ENCODE measurements at regions not wholly inside any gene's neighbourhood (a gene's known extent, or its start where the extent isn't known, plus 50 kb on each side); places are given as distances from the start of the nearest gene placed in this dataset.

DNA sequence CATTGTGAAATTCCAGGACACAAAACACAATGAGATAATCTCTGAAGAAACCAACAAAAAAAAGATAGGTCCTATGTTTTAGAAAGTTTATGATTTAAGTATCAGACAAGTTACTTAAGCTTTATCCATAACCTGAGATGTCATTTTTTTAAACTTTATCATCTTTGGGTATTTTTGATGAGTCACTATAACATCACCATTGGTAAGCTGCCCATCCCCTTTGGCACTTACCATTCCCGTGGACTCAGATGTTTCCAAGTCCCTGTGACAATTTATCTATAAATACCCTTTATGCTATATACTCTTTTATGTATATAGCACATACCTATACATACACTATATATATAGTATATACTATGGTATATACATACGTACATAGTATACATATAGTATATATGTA lies 198.9 kb upstream of the GEMIN8 start:
- no peak for DNase-seq (ENCODE audit: low spot score)
- no peaks in the 10 kb centered on the region for H3K36me3 ChIP-seq
- peaks cover 0 to 13% of the 10 kb centered on the region in 2 donors for H3K9me3 ChIP-seq
- no peak overlapping the region for H3K27ac ChIP-seq
- no peak overlapping the region for H3K4me3 ChIP-seq
- no peaks in the 10 kb centered on the region for H3K4me1 ChIP-seq
- no peaks in the 10 kb centered on the region for H3K27me3 ChIP-seq
- TF ChIP-seq, protein P1, sequence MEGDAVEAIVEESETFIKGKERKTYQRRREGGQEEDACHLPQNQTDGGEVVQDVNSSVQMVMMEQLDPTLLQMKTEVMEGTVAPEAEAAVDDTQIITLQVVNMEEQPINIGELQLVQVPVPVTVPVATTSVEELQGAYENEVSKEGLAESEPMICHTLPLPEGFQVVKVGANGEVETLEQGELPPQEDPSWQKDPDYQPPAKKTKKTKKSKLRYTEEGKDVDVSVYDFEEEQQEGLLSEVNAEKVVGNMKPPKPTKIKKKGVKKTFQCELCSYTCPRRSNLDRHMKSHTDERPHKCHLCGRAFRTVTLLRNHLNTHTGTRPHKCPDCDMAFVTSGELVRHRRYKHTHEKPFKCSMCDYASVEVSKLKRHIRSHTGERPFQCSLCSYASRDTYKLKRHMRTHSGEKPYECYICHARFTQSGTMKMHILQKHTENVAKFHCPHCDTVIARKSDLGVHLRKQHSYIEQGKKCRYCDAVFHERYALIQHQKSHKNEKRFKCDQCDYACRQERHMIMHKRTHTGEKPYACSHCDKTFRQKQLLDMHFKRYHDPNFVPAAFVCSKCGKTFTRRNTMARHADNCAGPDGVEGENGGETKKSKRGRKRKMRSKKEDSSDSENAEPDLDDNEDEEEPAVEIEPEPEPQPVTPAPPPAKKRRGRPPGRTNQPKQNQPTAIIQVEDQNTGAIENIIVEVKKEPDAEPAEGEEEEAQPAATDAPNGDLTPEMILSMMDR (IDR thresholded peaks at IDR 0.05) = no peak

DNA sequence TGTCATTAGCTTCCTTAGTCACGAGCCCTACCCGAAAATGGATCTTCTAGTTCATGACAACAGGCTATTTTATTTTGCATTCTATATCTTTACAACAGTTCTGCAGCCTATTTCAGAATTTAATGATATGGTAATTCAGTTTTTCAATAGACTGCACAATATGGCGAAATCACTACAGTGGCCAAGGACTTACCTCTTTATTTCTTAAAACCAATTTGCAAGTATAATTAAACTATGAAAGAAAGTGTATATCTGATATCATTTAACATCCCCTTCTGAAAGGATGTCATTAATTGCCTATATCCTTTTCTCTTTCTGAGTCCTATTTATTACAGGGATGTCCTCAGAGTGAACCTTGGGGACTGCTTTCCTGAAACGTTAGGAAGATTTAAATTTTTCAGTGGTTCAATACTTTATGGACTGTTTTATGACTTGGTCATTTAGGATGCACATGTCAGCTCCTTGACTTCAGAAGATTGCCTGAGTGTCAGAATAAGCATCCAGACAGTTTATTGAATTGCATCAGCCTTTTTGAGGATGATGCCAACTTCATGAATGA lies 190.8 kb upstream of the GEMIN8 start:
- no peaks in the 10 kb centered on the region for H3K36me3 ChIP-seq
- DNase-seq (ENCODE audit: low spot score) = no peak
- no peaks in the 10 kb centered on the region for H3K4me1 ChIP-seq
- no peaks in the 10 kb centered on the region for H3K9me3 ChIP-seq
- no peak overlapping the region for H3K27ac ChIP-seq
- no peak overlapping the region for H3K4me3 ChIP-seq
- H3K27me3 ChIP-seq = no peaks in the 10 kb centered on the region
- TF ChIP-seq, protein P1 (IDR thresholded peaks at IDR 0.05) = no peak

DNA sequence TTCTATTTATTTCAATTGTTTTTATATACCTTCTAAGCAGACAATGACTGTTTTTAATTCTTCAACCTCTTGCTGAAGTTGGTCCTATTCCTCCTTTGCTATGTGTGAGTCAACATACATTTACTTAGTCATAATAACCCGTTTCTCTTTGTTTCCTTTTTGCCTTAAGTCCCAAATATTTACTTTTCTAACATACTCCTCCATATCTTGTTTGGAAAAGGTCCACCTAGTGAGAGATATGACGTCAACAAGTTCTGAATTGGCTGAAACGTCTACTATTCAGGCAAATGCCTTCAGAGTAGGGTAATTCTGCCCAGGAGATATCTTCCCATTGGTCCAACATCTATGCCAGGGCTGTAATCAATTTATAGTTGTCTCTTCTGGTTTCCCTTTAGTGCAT lies 179.3 kb upstream of the GEMIN8 start:
- no peaks in the 10 kb centered on the region for H3K36me3 ChIP-seq
- H3K27me3 ChIP-seq = no peaks in the 10 kb centered on the region
- TF ChIP-seq, protein P1 (IDR thresholded peaks at IDR 0.05) = no peak
- H3K9me3 ChIP-seq = peaks cover 0 to 7% of the 10 kb centered on the region in 2 donors
- H3K4me3 ChIP-seq = no peak overlapping the region
- DNase-seq (ENCODE audit: low spot score) = no peak
- no peak overlapping the region for H3K27ac ChIP-seq
- no peaks in the 10 kb centered on the region for H3K4me1 ChIP-seq

DNA sequence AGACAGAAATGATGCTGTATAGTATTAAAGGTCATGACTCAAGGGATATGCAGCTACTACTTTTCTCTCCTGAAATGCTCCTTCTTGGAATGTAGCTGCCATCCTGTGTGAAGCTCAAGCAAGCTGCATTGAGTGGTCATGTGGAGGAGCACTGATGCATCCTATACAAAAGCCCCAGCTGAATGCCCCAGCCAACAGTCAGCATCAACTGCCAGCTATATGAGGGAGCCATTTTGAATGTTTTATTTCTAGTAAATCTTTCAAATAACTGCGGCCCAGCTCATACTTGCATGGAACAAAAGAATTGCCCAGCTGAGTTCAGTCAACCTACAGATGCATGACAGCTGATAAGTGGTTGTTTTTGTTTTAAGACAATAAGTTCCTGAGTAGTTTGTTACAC lies 165.0 kb upstream of the GEMIN8 start:
- DNase-seq (ENCODE audit: low spot score) = no peak
- H3K4me3 ChIP-seq = no peak overlapping the region
- no peak overlapping the region for H3K27ac ChIP-seq
- TF ChIP-seq, protein P1 (IDR thresholded peaks at IDR 0.05) = no peak
- peaks cover 0 to 16% of the 10 kb centered on the region in 2 donors for H3K9me3 ChIP-seq
- H3K4me1 ChIP-seq = no peaks in the 10 kb centered on the region
- no peaks in the 10 kb centered on the region for H3K27me3 ChIP-seq
- no peaks in the 10 kb centered on the region for H3K36me3 ChIP-seq

DNA sequence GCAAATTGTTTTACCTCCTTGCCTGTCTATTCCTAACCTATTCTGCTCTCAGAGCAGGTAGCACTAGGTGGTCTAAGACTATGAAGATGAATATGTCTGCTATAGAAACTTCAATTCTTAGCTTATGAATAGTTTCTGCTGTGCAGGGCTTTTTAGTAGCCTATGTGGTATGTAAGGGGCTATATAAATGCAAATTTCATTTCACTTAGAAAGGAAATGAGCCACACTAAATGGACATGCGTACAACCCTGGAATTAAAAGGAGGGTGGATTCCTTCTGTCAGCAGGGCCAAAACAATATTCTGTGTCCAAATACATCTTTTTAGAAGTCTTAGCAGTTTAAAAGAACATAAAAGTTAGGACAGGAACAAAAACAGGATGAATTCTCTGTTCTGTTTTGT lies 163.9 kb upstream of the GEMIN8 start:
- no peak overlapping the region for H3K27ac ChIP-seq
- DNase-seq (ENCODE audit: low spot score) = no peak
- no peaks in the 10 kb centered on the region for H3K4me1 ChIP-seq
- H3K9me3 ChIP-seq = peaks cover 0 to 10% of the 10 kb centered on the region in 2 donors
- H3K36me3 ChIP-seq = no peaks in the 10 kb centered on the region
- TF ChIP-seq, protein P1 (IDR thresholded peaks at IDR 0.05) = no peak
- no peak overlapping the region for H3K4me3 ChIP-seq
- no peaks in the 10 kb centered on the region for H3K27me3 ChIP-seq

DNA sequence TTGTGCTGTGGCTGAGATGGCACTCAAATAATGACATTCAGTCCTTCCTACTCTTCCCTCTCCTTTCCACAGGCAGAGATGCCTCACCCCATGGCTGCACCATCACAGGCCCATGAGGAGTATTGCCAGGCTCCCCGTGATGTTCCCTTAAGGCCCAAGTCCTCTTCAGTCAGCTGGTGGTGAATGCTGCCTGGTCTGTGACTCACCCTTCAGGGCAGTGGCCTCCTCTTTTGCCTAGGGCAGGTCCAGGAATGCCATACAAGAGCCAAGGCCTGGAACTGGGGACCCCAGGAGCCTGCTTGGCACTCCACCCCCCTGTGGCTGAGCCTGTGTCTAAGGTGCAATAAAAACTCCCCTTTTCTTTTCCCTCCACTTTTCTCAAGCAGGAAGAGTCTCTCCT lies 144.2 kb upstream of the GEMIN8 start:
- Histone ChIP-seq H3K36me3 (no peaks in the 10 kb centered on the region), H3K4me1 (no peaks in the 10 kb centered on the region), H3K4me3 (no peak overlapping the region), H3K27ac (no peak overlapping the region), H3K9me3 (peaks cover 0 to 8% of the 10 kb centered on the region in 2 donors), H3K27me3 (no peaks in the 10 kb centered on the region)
- no peak for DNase-seq (ENCODE audit: low spot score)
- TF ChIP-seq, protein P1 (IDR thresholded peaks at IDR 0.05) = no peak
